ENCODE measurements at regions not wholly inside any gene's neighbourhood (a gene's known extent, or its start where the extent isn't known, plus 50 kb on each side); places are given as distances from the start of the nearest gene placed in this dataset.

- Histone ChIP-seq H3K27ac (ENCODE audit: control insufficient read depth, insufficient read depth, low read length) (no peak overlapping the region), H3K27me3 (ENCODE audit: control insufficient read depth, extremely low read depth, insufficient read depth, low read length) (peaks cover 21% of the 10 kb centered on the region), H3K9me3 (ENCODE audit: control insufficient read depth, low read depth, low read length) (no peaks in the 10 kb centered on the region), H3K4me1 (ENCODE audit: control insufficient read depth, extremely low read depth, insufficient read depth, low read length) (peaks cover 5% of the 10 kb centered on the region), H3K9ac (ENCODE audit: control insufficient read depth, extremely low read depth, insufficient read depth, low read length) (no peak overlapping the region), H3K36me3 (ENCODE audit: control insufficient read depth in 2 of 2, extremely low read depth in 1 of 2, insufficient read depth in 2 of 2, low read length in 2 of 2) (no peaks in the 10 kb centered on the region), H3K4me2 (ENCODE audit: control insufficient read depth, extremely low read depth, insufficient read depth, low read depth, low read length) (no peak overlapping the region), H4K20me1 (ENCODE audit: control insufficient read depth, extremely low read depth, insufficient read depth, low read length) (no peaks in the 10 kb centered on the region), H3K79me2 (ENCODE audit: control insufficient read depth, insufficient read depth, low read length) (no peaks in the 10 kb centered on the region), H3K4me3 (ENCODE audit: control insufficient read depth in 2 of 3, extremely low read depth in 1 of 3, insufficient read depth in 2 of 3, low read depth in 1 of 3, low read length in 3 of 3) (no peak overlapping the region), H2AFZ (ENCODE audit: control insufficient read depth, low read length) (no peak overlapping the region), H3K9me1 (ENCODE audit: control insufficient read depth, extremely low read depth, insufficient read depth, low read length) (no peaks in the 10 kb centered on the region)
- dilution Hi-C loops (cut with MboI; ENCODE audit: extremely low pct_ligation_motif_present, low sequenced_read_pairs) = no loop called here
- no peak for TF ChIP-seq CTCF (optimal IDR thresholded peaks at IDR 0.05 in 1 of 3, IDR thresholded peaks at IDR 0.05 in 1 of 3, conservative IDR thresholded peaks at IDR 0.05 in 1 of 3; ENCODE audit: extremely low read depth in 1 of 3, insufficient read depth in 2 of 3, low read length in 3 of 3)
- TF ChIP-seq EZH2 (IDR thresholded peaks at IDR 0.05; ENCODE audit: low read length) = no peak
- FAIRE-seq (no peak), DNase-seq (ENCODE audit: low read depth, low spot score) (no peak)
Measured at GRCh38 chr20:46809706-46810360, 84.8 kb upstream of the EYA2 start.

GRCh38 chr20:46810448-46811223, 84.0 kb upstream of the EYA2 start:
- TF ChIP-seq CTCF (optimal IDR thresholded peaks at IDR 0.05 in 1 of 3, IDR thresholded peaks at IDR 0.05 in 1 of 3, conservative IDR thresholded peaks at IDR 0.05 in 1 of 3; ENCODE audit: extremely low read depth in 1 of 3, insufficient read depth in 2 of 3, low read length in 3 of 3) (no peak), EZH2 (IDR thresholded peaks at IDR 0.05; ENCODE audit: low read length) (peak; percentile 50)
- Histone ChIP-seq H3K4me3 (ENCODE audit: control insufficient read depth in 2 of 3, extremely low read depth in 1 of 3, insufficient read depth in 2 of 3, low read depth in 1 of 3, low read length in 3 of 3) (no peak overlapping the region), H2AFZ (ENCODE audit: control insufficient read depth, low read length) (no peak overlapping the region), H3K9ac (ENCODE audit: control insufficient read depth, extremely low read depth, insufficient read depth, low read length) (no peak overlapping the region), H3K9me3 (ENCODE audit: control insufficient read depth, low read depth, low read length) (no peaks in the 10 kb centered on the region), H3K4me1 (ENCODE audit: control insufficient read depth, extremely low read depth, insufficient read depth, low read length) (peaks cover 6% of the 10 kb centered on the region), H3K27me3 (ENCODE audit: control insufficient read depth, extremely low read depth, insufficient read depth, low read length) (peaks cover 21% of the 10 kb centered on the region), H3K36me3 (ENCODE audit: control insufficient read depth in 2 of 2, extremely low read depth in 1 of 2, insufficient read depth in 2 of 2, low read length in 2 of 2) (no peaks in the 10 kb centered on the region), H3K4me2 (ENCODE audit: control insufficient read depth, extremely low read depth, insufficient read depth, low read depth, low read length) (no peak overlapping the region), H3K9me1 (ENCODE audit: control insufficient read depth, extremely low read depth, insufficient read depth, low read length) (no peaks in the 10 kb centered on the region), H3K27ac (ENCODE audit: control insufficient read depth, insufficient read depth, low read length) (no peak overlapping the region), H3K79me2 (ENCODE audit: control insufficient read depth, insufficient read depth, low read length) (no peaks in the 10 kb centered on the region), H4K20me1 (ENCODE audit: control insufficient read depth, extremely low read depth, insufficient read depth, low read length) (no peaks in the 10 kb centered on the region)
- DNase-seq (ENCODE audit: low read depth, low spot score) = no peak
- no peak for FAIRE-seq
- dilution Hi-C loops (cut with MboI; ENCODE audit: extremely low pct_ligation_motif_present, low sequenced_read_pairs) = no loop called here
